Kidney (tissue), 13 donors: ENCODE measurements at regions not wholly inside any gene's neighbourhood (a gene's known extent, or its start where the extent isn't known, plus 50 kb on each side); places are given as distances from the start of the nearest gene placed in this dataset.

Experiments
- DNase-seq, 5 donors: peaks; one replicate each; pipeline ENCODE4 v3.0.0-alpha.2; 2013 to 2020
- FAIRE-seq: peaks from 2 replicates; lab custom pipeline; 2012; peaks lifted over from hg19 to GRCh38; lab: Jason Lieb, UNC
- H3K27ac ChIP-seq, 2 donors: one replicate each; pipeline ENCODE4 v1.7.0; 2013; ENCODE audit warnings: low read depth in 2 of 2, low read length in 2 of 2, inconsistent platforms in 1 of 2
- H3K27me3 ChIP-seq: one replicate; pipeline ENCODE4 v1.7.1; 2013; ENCODE audit warnings: low read length, inconsistent platforms; ENCODE audit not compliant: control insufficient read depth, insufficient read depth
- H3K36me3 ChIP-seq, 3 donors: one replicate each; pipeline versions ENCODE4 v1.7.0 to v1.7.1; 2013; ENCODE audit warnings: low read length in 3 of 3, control low read depth in 1 of 3, inconsistent platforms in 1 of 3; ENCODE audit not compliant: insufficient read depth in 3 of 3, control insufficient read depth in 2 of 3
- H3K4me1 ChIP-seq, 3 donors: one replicate each; pipeline versions ENCODE4 v1.7.0 to v1.7.1; 2013; ENCODE audit warnings: low read length in 3 of 3, inconsistent platforms in 1 of 3, low read depth in 1 of 3; ENCODE audit not compliant: control insufficient read depth in 2 of 3, insufficient read depth in 2 of 3
- H3K4me3 ChIP-seq, 3 donors: one replicate each; pipeline versions ENCODE4 v1.7.0 to v1.8.1; 2013; ENCODE audit warnings: low read length in 3 of 3, control low read depth in 1 of 3, inconsistent platforms in 1 of 3
- H3K9ac ChIP-seq, 3 donors: one replicate each; pipeline versions ENCODE4 v1.7.0 to v1.7.1; 2013; ENCODE audit warnings: low read length in 3 of 3, control low read depth in 1 of 3, inconsistent platforms in 1 of 3
- H3K9me3 ChIP-seq, 3 donors: one replicate each; pipeline versions ENCODE4 v1.7.0 to v1.7.1; 2013; ENCODE audit warnings: low read length in 3 of 3, control low read depth in 1 of 3, inconsistent platforms in 1 of 3; ENCODE audit not compliant: control insufficient read depth in 2 of 3, insufficient read depth in 1 of 3
- intact Hi-C: fragments of 100-400 bp; cut with DNase I; formaldehyde crosslinking; loops from one replicate; pipeline ENCODE4 v1.11.1; 2022
- TF ChIP-seq, protein P1 (sequence below): IDR thresholded peaks from 3 replicates; pipeline ENCODE4 v1.5.1; 2012; ENCODE audit warnings: mild to moderate bottlenecking, moderate library complexity, borderline replicate concordance; ENCODE audit not compliant: insufficient read depth; ENCODE audit errors: extremely low read depth
- donor health status: control.
- donor health status: control.
- donor health status: control.
- donor health status: control.
- donor health status: control.
- donor health status: DM: yes; HTN: yes; CAD: no.
- donor health status: Normal renal cell carcinoma (clear cell type).

DNA sequence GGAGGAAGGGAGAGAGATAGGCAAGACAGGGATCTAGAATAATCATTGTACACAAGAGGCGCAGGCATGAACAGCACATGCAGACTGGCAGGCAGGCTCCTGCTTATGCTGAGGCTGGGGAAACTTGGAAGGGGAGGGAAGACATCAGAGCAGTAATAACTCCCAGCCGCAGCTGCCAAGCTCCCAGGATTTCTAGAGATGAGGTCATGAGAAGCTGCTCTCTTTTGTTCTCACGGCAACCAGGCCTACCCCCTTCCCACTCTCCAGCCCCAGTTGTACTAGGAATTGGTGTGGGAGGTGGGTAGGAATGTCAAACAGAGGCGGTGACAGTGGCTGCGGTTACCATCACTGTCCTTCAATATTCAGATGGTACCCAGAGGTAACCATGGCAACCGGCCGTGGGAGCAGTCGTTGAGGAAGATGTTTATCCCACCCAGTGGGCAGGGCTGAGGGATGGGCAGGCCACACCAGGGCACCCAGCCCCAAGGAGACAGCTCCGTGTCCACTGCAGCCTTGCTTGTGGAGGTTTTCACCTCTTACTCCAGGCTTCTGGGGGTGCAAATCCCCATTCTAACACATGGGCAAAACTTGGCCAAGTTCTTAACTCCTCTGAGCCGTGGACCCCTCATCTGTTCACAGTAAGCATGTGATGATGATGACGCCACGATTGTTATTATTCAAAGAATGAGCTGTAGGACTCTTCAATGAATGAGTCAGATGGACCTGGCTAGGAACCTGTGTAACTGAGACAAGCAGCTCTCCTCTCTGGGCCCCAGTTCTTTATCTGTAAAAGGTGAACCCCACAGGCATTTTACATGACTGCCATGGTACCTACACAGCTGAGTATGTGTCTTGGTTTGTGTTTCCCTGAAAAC is 360.8 kb upstream of the PROK2 start:
- intact Hi-C loops: no loop called here
- TF ChIP-seq, protein P1, sequence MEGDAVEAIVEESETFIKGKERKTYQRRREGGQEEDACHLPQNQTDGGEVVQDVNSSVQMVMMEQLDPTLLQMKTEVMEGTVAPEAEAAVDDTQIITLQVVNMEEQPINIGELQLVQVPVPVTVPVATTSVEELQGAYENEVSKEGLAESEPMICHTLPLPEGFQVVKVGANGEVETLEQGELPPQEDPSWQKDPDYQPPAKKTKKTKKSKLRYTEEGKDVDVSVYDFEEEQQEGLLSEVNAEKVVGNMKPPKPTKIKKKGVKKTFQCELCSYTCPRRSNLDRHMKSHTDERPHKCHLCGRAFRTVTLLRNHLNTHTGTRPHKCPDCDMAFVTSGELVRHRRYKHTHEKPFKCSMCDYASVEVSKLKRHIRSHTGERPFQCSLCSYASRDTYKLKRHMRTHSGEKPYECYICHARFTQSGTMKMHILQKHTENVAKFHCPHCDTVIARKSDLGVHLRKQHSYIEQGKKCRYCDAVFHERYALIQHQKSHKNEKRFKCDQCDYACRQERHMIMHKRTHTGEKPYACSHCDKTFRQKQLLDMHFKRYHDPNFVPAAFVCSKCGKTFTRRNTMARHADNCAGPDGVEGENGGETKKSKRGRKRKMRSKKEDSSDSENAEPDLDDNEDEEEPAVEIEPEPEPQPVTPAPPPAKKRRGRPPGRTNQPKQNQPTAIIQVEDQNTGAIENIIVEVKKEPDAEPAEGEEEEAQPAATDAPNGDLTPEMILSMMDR: no peak
- no peak overlapping the region for H3K9ac ChIP-seq

DNA sequence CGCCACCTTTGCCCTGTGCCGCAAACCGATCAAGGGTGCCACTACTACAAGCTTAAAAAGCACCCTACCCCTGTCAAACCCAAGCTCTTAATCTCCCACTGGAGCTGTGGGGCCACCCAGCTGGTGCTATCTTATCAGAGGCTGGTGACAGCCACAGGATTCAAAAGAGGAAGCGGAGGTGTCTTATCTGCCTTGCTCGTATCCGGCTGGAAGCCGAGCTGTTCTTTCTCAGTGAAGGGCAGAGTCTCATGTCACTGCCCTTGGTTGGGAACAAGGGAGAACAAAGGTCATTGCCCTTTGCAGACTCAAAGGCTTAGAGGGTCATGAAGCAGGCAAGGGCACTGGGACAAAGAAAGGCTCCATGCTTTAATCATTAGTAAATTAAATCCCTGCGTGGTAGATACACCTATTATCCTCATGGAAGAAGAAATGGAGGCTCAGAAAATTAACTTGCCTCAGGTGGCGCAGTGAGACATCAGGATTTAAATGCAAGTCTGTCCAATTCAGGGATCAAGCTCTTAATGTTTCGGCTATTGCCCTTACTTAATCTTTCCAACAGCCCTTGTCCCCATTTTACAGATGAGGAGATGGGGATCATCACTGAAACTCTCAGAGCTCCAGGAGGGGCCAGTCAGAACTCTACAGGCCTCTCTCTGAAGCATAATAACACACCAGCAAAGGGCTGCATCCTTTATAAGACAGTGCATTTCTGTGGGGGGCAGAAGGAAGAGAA is 360.0 kb upstream of the PROK2 start:
- H3K4me1 ChIP-seq: peaks cover 0 to 10% (median 2%) of the 10 kb centered on the region in 3 donors
- H3K9me3 ChIP-seq: no peaks in the 10 kb centered on the region
- DNase-seq (no peak), FAIRE-seq (no peak)
- no peak overlapping the region for H3K9ac ChIP-seq
- no peaks in the 10 kb centered on the region for H3K27me3 ChIP-seq
- H3K4me3 ChIP-seq: no peak overlapping the region
- TF ChIP-seq, protein P1: no peak
- intact Hi-C loops: no loop called here
- H3K27ac ChIP-seq: no peak overlapping the region
- H3K36me3 ChIP-seq: no peaks in the 10 kb centered on the region

More for the DNA sequence above, 360.8 kb upstream of the PROK2 start:
- H3K4me3 ChIP-seq: no peak overlapping the region
- DNase-seq: peak in 4 of 5 donors; percentile 31 to 71 (median 48)
- no peak overlapping the region for H3K27ac ChIP-seq
- peaks cover 0 to 13% (median 2%) of the 10 kb centered on the region in 3 donors for H3K4me1 ChIP-seq
- H3K36me3 ChIP-seq: no peaks in the 10 kb centered on the region
- no peak for FAIRE-seq
- H3K27me3 ChIP-seq: no peaks in the 10 kb centered on the region
- H3K9me3 ChIP-seq: no peaks in the 10 kb centered on the region

DNA sequence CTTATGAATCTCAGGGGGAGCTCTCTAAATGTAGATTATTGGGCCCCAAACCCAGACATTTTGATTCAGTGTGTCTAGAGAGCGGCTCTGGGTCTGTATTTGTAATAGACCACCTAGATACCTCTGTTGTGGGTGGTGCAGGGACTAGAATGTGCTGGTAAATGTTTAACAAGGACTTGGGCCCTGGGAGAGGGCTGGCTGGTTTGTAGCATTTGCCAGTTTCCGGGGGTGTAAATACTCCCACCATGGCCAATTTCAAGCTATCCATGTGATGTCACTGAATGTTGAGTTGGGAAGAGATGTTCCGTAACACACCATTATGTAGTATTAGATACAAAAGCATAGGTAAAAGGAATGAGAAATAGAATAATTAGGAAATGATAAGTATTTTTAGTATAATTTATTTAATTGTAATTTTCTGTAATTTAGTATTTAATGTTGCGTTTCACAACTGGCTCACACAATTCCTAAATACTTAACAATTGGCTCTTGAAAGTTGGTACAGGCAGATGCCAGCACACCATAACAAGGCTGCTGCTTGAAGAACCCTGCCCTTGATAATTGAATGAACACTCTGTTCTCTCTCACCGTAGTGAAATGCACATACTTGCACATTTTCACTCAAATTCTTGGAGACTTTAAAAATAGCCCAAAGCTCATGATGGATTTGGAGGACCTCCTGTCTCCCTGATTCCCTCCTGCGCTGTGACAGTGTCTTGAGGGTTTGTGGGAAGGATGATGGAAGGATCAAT is 359.2 kb upstream of the PROK2 start:
- Histone ChIP-seq H3K36me3 (no peaks in the 10 kb centered on the region), H3K27ac (no peak overlapping the region), H3K9me3 (no peaks in the 10 kb centered on the region), H3K4me1 (peaks cover 0 to 10% (median 2%) of the 10 kb centered on the region in 3 donors), H3K4me3 (no peak overlapping the region), H3K27me3 (no peaks in the 10 kb centered on the region), H3K9ac (no peak overlapping the region)
- intact Hi-C loops: no loop called here
- TF ChIP-seq, protein P1: no peak
- DNase-seq: peak in 3 of 5 donors; percentile 25 to 55 (median 46)
- no peak for FAIRE-seq
